IMR-90 (cell line): ENCODE measurements at regions not wholly inside any gene's neighbourhood (a gene's known extent, or its start where the extent isn't known, plus 50 kb on each side); places are given as distances from the start of the nearest gene placed in this dataset.

Experiments used
- ATAC-seq: fragments of 200-7000 bp; cut with Tn5 transposase; 2 replicates; pipeline ENCODE4 v1.9.1; 2020; ENCODE audit warnings: low read depth, mild to moderate bottlenecking, moderate library complexity
- BruUV-seq: library from RNA; stranded (reverse); fragments of 400-500 nt; replicated peaks from 2 replicates; lab custom pipeline; 2021; lab: Mats Ljungman, UMichigan
- CTCF ChIA-PET: fragments of 300-600 bp; formaldehyde crosslinking; extraction: SDS; loops from one replicate; lab custom pipeline; 2021; ENCODE audit warnings: antibody characterized with exemption; lab: Yijun Ruan, JAX
- POLR2A ChIA-PET: fragments of 300-600 bp; sonication (Branson Sonifier 250); formaldehyde crosslinking; loops from one replicate; lab custom pipeline; 2022; ENCODE audit warnings: antibody characterized with exemption; ENCODE audit not compliant: unreplicated experiment; lab: Charles Lee
- DNase-seq: peaks from one replicate; pipeline ENCODE4 v3.0.0; 2013
- H2AFZ ChIP-seq: replicated peaks from 2 replicates; pipeline ENCODE3; 2013; ENCODE audit warnings: low read length, mild to moderate bottlenecking; ENCODE audit not compliant: poor library complexity
- H2AK5ac ChIP-seq: 2 replicates; pipeline ENCODE4 v1.6.1; 2013; ENCODE audit warnings: low read depth, low read length, inconsistent platforms
- H2AK9ac ChIP-seq: replicated peaks from 2 replicates; pipeline ENCODE3; 2013; ENCODE audit warnings: mild to moderate bottlenecking, low read depth, low read length, moderate library complexity; ENCODE audit not compliant: poor library complexity
- H2BK120ac ChIP-seq: 2 replicates; pipeline ENCODE4 v1.6.1; 2013; ENCODE audit warnings: low read depth, low read length, inconsistent platforms
- H2BK15ac ChIP-seq: 3 replicates; pipeline ENCODE4 v1.6.1; 2013; ENCODE audit warnings: low read depth, low read length, inconsistent platforms
- H2BK20ac ChIP-seq: 2 replicates; pipeline ENCODE4 v1.6.1; 2013; ENCODE audit warnings: low read depth, mild to moderate bottlenecking, inconsistent platforms, low read length, moderate library complexity
- H2BK5ac ChIP-seq: 2 replicates; pipeline ENCODE4 v1.6.1; 2013; ENCODE audit warnings: mild to moderate bottlenecking, low read depth, low read length, inconsistent platforms; ENCODE audit not compliant: poor library complexity, severe bottlenecking
- H3K14ac ChIP-seq: replicated peaks from 2 replicates; pipeline ENCODE4 v1.6.1; 2013; ENCODE audit warnings: low read depth, low read length, inconsistent platforms
- H3K18ac ChIP-seq: 2 replicates; pipeline ENCODE4 v1.6.1; 2013; ENCODE audit warnings: low read depth, low read length, control low read depth
- H3K23ac ChIP-seq: 2 replicates; pipeline ENCODE4 v1.6.1; 2013; ENCODE audit warnings: low read depth, low read length, inconsistent platforms
- H3K27ac ChIP-seq: 2 replicates; pipeline ENCODE4 v1.5.1; 2013; ENCODE audit warnings: mild to moderate bottlenecking, control low read depth, low read length; ENCODE audit not compliant: insufficient read depth
- H3K27me3 ChIP-seq: 2 replicates; pipeline ENCODE4 v1.6.1; 2013; ENCODE audit warnings: low read length; ENCODE audit not compliant: control insufficient read depth, insufficient read depth
- H3K36me3 ChIP-seq: 2 replicates; pipeline ENCODE4 v1.6.1; 2013; ENCODE audit warnings: low read length, mixed read lengths; ENCODE audit not compliant: control insufficient read depth, insufficient read depth
- H3K4ac ChIP-seq: 2 replicates; pipeline ENCODE4 v1.6.1; 2013; ENCODE audit warnings: low read depth, low read length, inconsistent platforms
- H3K4me1 ChIP-seq: 2 replicates; pipeline ENCODE4 v1.6.1; 2013; ENCODE audit warnings: low read length, mixed read lengths; ENCODE audit not compliant: control insufficient read depth, insufficient read depth
- H3K4me2 ChIP-seq: 2 replicates; pipeline ENCODE4 v1.6.1; 2013; ENCODE audit warnings: low read depth, mild to moderate bottlenecking, control low read depth, low read length, moderate library complexity
- H3K4me3 ChIP-seq: 2 replicates; pipeline ENCODE4 v1.5.1; 2013; ENCODE audit warnings: low read depth, mild to moderate bottlenecking, control low read depth, low read length, moderate library complexity; ENCODE audit not compliant: insufficient read depth
- H3K56ac ChIP-seq: 2 replicates; pipeline ENCODE4 v1.6.1; 2013; ENCODE audit warnings: low read length, inconsistent platforms; ENCODE audit not compliant: insufficient read depth; ENCODE audit errors: extremely low read depth
- H3K79me1 ChIP-seq, 2 experiments: 2 replicates each; pipeline ENCODE4 v1.6.1; 2013; ENCODE audit warnings: low read length in 2 of 2, inconsistent platforms in 1 of 2, low read depth in 1 of 2
- H3K9ac ChIP-seq: 2 replicates; pipeline ENCODE4 v1.6.1; 2013; ENCODE audit warnings: low read depth, low read length, control low read depth
- H3K9me1 ChIP-seq: 2 replicates; pipeline ENCODE4 v1.6.1; 2013; ENCODE audit warnings: low read length, inconsistent platforms; ENCODE audit not compliant: insufficient read depth
- H3K9me3 ChIP-seq: 2 replicates; pipeline ENCODE4 v1.6.1; 2013; ENCODE audit warnings: low read length; ENCODE audit not compliant: control insufficient read depth, insufficient read depth
- H4K20me1 ChIP-seq: 2 replicates; pipeline ENCODE4 v1.6.1; 2013; ENCODE audit warnings: low read length, inconsistent platforms; ENCODE audit not compliant: insufficient read depth
- H4K5ac ChIP-seq: 2 replicates; pipeline ENCODE4 v1.6.1; 2013; ENCODE audit warnings: mild to moderate bottlenecking, low read depth, low read length, control low read depth
- H4K8ac ChIP-seq, 2 experiments: 2 replicates each; pipeline ENCODE4 v1.6.1; 2013; ENCODE audit warnings: low read depth in 2 of 2, low read length in 2 of 2, control low read depth in 1 of 2, inconsistent platforms in 1 of 2
- H4K91ac ChIP-seq: 2 replicates; pipeline ENCODE4 v1.6.1; 2013; ENCODE audit warnings: low read depth, low read length, inconsistent platforms; ENCODE audit not compliant: insufficient read depth
- CEBPB ChIP-seq: IDR thresholded peaks from 2 replicates; pipeline ENCODE4 v1.6.1; 2012; ENCODE audit warnings: low read depth, low read length, improper control_type of control experiment
- CHD1 ChIP-seq: IDR thresholded peaks from 2 replicates; pipeline ENCODE4 v1.6.1; 2012; ENCODE audit warnings: low read depth, low read length, improper control_type of control experiment
- MAFK ChIP-seq: IDR thresholded peaks from 2 replicates; pipeline ENCODE4 v1.6.1; 2012; ENCODE audit warnings: low read depth, low read length, improper control_type of control experiment
- MAZ ChIP-seq: IDR thresholded peaks from 2 replicates; pipeline ENCODE4 v1.6.1; 2012; ENCODE audit warnings: low read depth, mild to moderate bottlenecking, low read length, improper control_type of control experiment, moderate library complexity, borderline replicate concordance
- MXI1 ChIP-seq: IDR thresholded peaks from 2 replicates; pipeline ENCODE4 v1.6.1; 2012; ENCODE audit warnings: low read depth, mild to moderate bottlenecking, low read length, moderate library complexity, borderline replicate concordance
- RAD21 ChIP-seq: IDR thresholded peaks from 2 replicates; pipeline ENCODE4 v1.6.1; 2012; ENCODE audit warnings: low read length, improper control_type of control experiment
- RCOR1 ChIP-seq: IDR thresholded peaks from 2 replicates; pipeline ENCODE4 v1.6.1; 2012; ENCODE audit warnings: mild to moderate bottlenecking, low read length, improper control_type of control experiment; ENCODE audit not compliant: insufficient replicate concordance
- RFX5 ChIP-seq: IDR thresholded peaks from 2 replicates; pipeline ENCODE4 v1.8.0; 2012; ENCODE audit warnings: low read depth, mild to moderate bottlenecking, low read length, moderate library complexity
- WGBS, 2 experiments: methylation state at CpG; one replicate each; pipeline versions ENCODE4 v1.1.5 to v1.1.7; 2013; ENCODE audit warnings: missing lambda C conversion rate in 2 of 2; ENCODE audit not compliant: insufficient read length in 1 of 2; ENCODE audit errors: extremely low coverage in 2 of 2; 5-methylcytosine and 5-hydroxymethylcytosine counted together
- dilution Hi-C: fragments of 300-500 bp; cut with HindIII; formaldehyde crosslinking; loops from one replicate; pipeline ENCODE4 v1.14.3; 2018; ENCODE audit warnings: low sequenced_read_pairs; ENCODE audit not compliant: unreplicated experiment
- in situ Hi-C: fragments of 300-500 bp; cut with MboI; formaldehyde crosslinking; loops from 3 replicates; pipeline ENCODE4 v1.14.3; 2019; ENCODE audit warnings: low sequenced_read_pairs, inconsistent platforms, mixed read lengths
- intact Hi-C: fragments of 100-400 bp; cut with micrococcal nuclease; formaldehyde crosslinking; loops from 2 replicates; pipeline ENCODE4 v1.10.0; 2022

DNA sequence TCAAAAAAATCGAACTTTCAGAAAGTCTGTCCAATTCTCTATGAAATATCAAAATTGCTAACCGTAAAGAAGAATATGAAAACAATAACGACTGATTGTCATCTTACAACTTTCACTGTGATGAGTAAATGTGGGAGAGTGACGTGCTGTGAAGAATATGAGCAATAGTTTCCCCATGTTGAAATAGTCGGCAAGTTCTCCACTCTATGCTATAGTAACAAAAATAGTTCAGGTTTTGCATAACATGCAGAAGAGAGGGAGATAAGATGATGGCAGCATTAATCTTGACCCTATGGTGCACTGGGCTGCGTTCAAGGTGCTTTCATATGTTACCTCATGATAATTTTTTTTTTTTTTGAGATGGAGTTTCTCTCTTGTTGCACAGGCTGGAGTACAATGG is 196.8 kb upstream of the CYRIA start:
- Histone ChIP-seq H2AK9ac (no peak overlapping the region), H3K4ac (no peak overlapping the region), H3K79me1 (no peaks in the 10 kb centered on the region), H4K20me1 (no peaks in the 10 kb centered on the region), H2BK5ac (no peak overlapping the region), H3K4me2 (no peak overlapping the region), H2BK120ac (no peak overlapping the region), H3K4me3 (no peak overlapping the region), H3K14ac (no peak overlapping the region), H2AK5ac (no peak overlapping the region), H3K9ac (no peak overlapping the region), H2BK15ac (no peak overlapping the region), H2BK20ac (no peak overlapping the region), H2AFZ (no peak overlapping the region), H3K18ac (no peak overlapping the region), H4K91ac (no peak overlapping the region), H4K5ac (no peak overlapping the region), H3K4me1 (no peaks in the 10 kb centered on the region), H3K9me3 (no peaks in the 10 kb centered on the region), H4K8ac (no peak overlapping the region), H3K9me1 (no peaks in the 10 kb centered on the region), H3K56ac (no peak overlapping the region), H3K27me3 (no peaks in the 10 kb centered on the region), H3K23ac (no peak overlapping the region), H3K36me3 (no peaks in the 10 kb centered on the region), H3K27ac (no peak overlapping the region)
- no TSS peak for BruUV-seq
- POLR2A ChIA-PET: no interaction called here
- in situ Hi-C loops: no loop called here
- WGBS, 2 experiments: no CpG with 5 or more reads among the region's 6 CpGs
- intact Hi-C loops: no loop called here
- CTCF ChIA-PET: no interaction called here
- dilution Hi-C loops: no loop called here
- TF ChIP-seq MXI1 (no peak), MAFK (no peak), RCOR1 (no peak), CEBPB (no peak), RFX5 (no peak), MAZ (no peak), CHD1 (no peak), RAD21 (no peak)
- DNase-seq (no peak), ATAC-seq (no peak)
